Islet precursor cell (in vitro differentiated cells): ENCODE measurements at regions not wholly inside any gene's neighbourhood (a gene's known extent, or its start where the extent isn't known, plus 50 kb on each side); places are given as distances from the start of the nearest gene placed in this dataset.
A peak's percentile ranks its signal among the peaks of the same experiment; 100 is the strongest.
"Not testable (repeated sequence)": the region's sequence is repeated elsewhere in the genome, so short reads cannot be mapped to it uniquely, and the experiment has no call there.

Experiments
- DNase-seq: peaks from one replicate; pipeline ENCODE4 v3.0.0-alpha.2; 2018

- DNase-seq: no peak
Measured at GRCh38 chr6:56741472-56741871, 98.8 kb upstream of the DST start.

GRCh38 chr6:56739836-56740815 lies 97.4 kb upstream of the DST start:
- no peak for DNase-seq

- no peak for DNase-seq
Measured at GRCh38 chr6:56736804-56737203, 94.1 kb upstream of the DST start.

- no peak for DNase-seq
Measured at GRCh38 chr6:56734335-56734734, 91.6 kb upstream of the DST start.

- DNase-seq: no peak
Measured at GRCh38 chr6:56733211-56733697, 90.6 kb upstream of the DST start.

- DNase-seq: no peak
Measured at GRCh38 chr6:56732517-56732916, 89.8 kb upstream of the DST start.

- DNase-seq: no peak
Measured at GRCh38 chr6:56730663-56731529, 88.2 kb upstream of the DST start.

- DNase-seq: no peak
Measured at GRCh38 chr6:56729719-56730118, 87.0 kb upstream of the DST start.

GRCh38 chr6:56729166-56729565 lies 86.5 kb upstream of the DST start:
- DNase-seq: not testable (repeated sequence)

GRCh38 chr6:56727097-56727850 lies 84.6 kb upstream of the DST start:
- no peak for DNase-seq

GRCh38 chr6:56725254-56725653 lies 82.6 kb upstream of the DST start:
- DNase-seq: no peak

GRCh38 chr6:56724455-56724854 lies 81.8 kb upstream of the DST start:
- no peak for DNase-seq

- DNase-seq: no peak
Measured at GRCh38 chr6:56720882-56721281, 78.2 kb upstream of the DST start.

- DNase-seq: not testable (repeated sequence)
Measured at GRCh38 chr6:56720202-56720601, 77.5 kb upstream of the DST start.

- not testable (repeated sequence) for DNase-seq
Measured at GRCh38 chr6:56719315-56720058, 76.8 kb upstream of the DST start.

- no peak for DNase-seq
Measured at GRCh38 chr6:56718236-56718635, 75.5 kb upstream of the DST start.

GRCh38 chr6:56716229-56716628 lies 73.5 kb upstream of the DST start:
- no peak for DNase-seq

GRCh38 chr6:56715741-56716140 lies 73.1 kb upstream of the DST start:
- DNase-seq: no peak

- peak; percentile 71 for DNase-seq
Measured at GRCh38 chr6:56714982-56715456, 72.3 kb upstream of the DST start.

GRCh38 chr6:56714273-56714672 lies 71.6 kb upstream of the DST start:
- no peak for DNase-seq

- DNase-seq: peak; percentile 89
Measured at GRCh38 chr6:56713254-56713672, 70.6 kb upstream of the DST start.

GRCh38 chr6:56710967-56711366 lies 68.3 kb upstream of the DST start:
- DNase-seq: no peak
